AG20443 (cell line): ENCODE measurements at regions not wholly inside any gene's neighbourhood (a gene's known extent, or its start where the extent isn't known, plus 50 kb on each side); places are given as distances from the start of the nearest gene placed in this dataset.

ENCODE experiments used
- DNase-seq: peaks from one replicate; pipeline ENCODE4 v3.0.0; 2012; ENCODE audit warnings: low spot score, mixed read lengths

GRCh38 chr18:73852789-73853549, 294.7 kb downstream of the FBXO15 start:
- no peak for DNase-seq

- no peak for DNase-seq
Observed at GRCh38 chr18:73850782-73851181, 296.9 kb downstream of the FBXO15 start.

- DNase-seq, result peak; percentile 19
Observed at GRCh38 chr18:73848656-73849055, 299.0 kb downstream of the FBXO15 start.

GRCh38 chr18:73843455-73843854, 304.2 kb downstream of the FBXO15 start:
- DNase-seq, result no peak

- peak; percentile 53 for DNase-seq
Observed at GRCh38 chr18:73842795-73843394, 304.7 kb downstream of the FBXO15 start.

GRCh38 chr18:73841661-73842060, 306.0 kb downstream of the FBXO15 start:
- no peak for DNase-seq

- no peak for DNase-seq
Observed at GRCh38 chr18:73840319-73840945, 307.2 kb downstream of the FBXO15 start.

- no peak for DNase-seq
Observed at GRCh38 chr18:73839441-73839840, 308.2 kb downstream of the FBXO15 start.

GRCh38 chr18:73838107-73838506, 309.5 kb downstream of the FBXO15 start:
- DNase-seq, result no peak

GRCh38 chr18:73835656-73836364, 311.8 kb downstream of the FBXO15 start:
- DNase-seq, result no peak

- no peak for DNase-seq
Observed at GRCh38 chr18:73835039-73835438, 312.6 kb downstream of the FBXO15 start.

GRCh38 chr18:73831688-73832087, 315.9 kb downstream of the FBXO15 start:
- no peak for DNase-seq

GRCh38 chr18:73829146-73829545, 318.5 kb downstream of the FBXO15 start:
- DNase-seq, result no peak

- DNase-seq, result no peak
Observed at GRCh38 chr18:73827801-73828200, 319.8 kb downstream of the FBXO15 start.

- DNase-seq, result no peak
Observed at GRCh38 chr18:73826098-73826497, 321.5 kb downstream of the FBXO15 start.

GRCh38 chr18:73824671-73825070, 323.0 kb downstream of the FBXO15 start:
- DNase-seq, result no peak

- no peak for DNase-seq
Observed at GRCh38 chr18:73812423-73812822, 335.2 kb downstream of the FBXO15 start.

- DNase-seq, result no peak
Observed at GRCh38 chr18:73807551-73808192, 340.0 kb downstream of the FBXO15 start.

- no peak for DNase-seq
Observed at GRCh38 chr18:73805991-73806390, 341.6 kb downstream of the FBXO15 start.

- no peak for DNase-seq
Observed at GRCh38 chr18:73797419-73797818, 350.2 kb downstream of the FBXO15 start.

GRCh38 chr18:73793386-73793785, 354.2 kb downstream of the FBXO15 start:
- DNase-seq, result no peak

GRCh38 chr18:73791081-73791480, 356.6 kb downstream of the FBXO15 start:
- peak; percentile 11 for DNase-seq
